GM21390 (cell line): ENCODE measurements at regions not wholly inside any gene's neighbourhood (a gene's known extent, or its start where the extent isn't known, plus 50 kb on each side); places are given as distances from the start of the nearest gene placed in this dataset.
"Not testable (repeated sequence)": the region's sequence is repeated elsewhere in the genome, so short reads cannot be mapped to it uniquely, and the experiment has no call there.

Source experiments
- ATAC-seq: cut with Tn5 transposase; IDR thresholded peaks from one replicate; pipeline ENCODE4 v1.9.1; 2021; ENCODE audit not compliant: unreplicated experiment

- ATAC-seq = no peak
Observed at GRCh38 chr5:85388770-85389169, 1004.1 kb upstream of the EDIL3 start.

GRCh38 chr5:85392309-85392708 lies 1007.6 kb upstream of the EDIL3 start:
- not testable (repeated sequence) for ATAC-seq

GRCh38 chr5:85395526-85395925 lies 1010.8 kb upstream of the EDIL3 start:
- ATAC-seq = no peak

- no peak for ATAC-seq
Observed at GRCh38 chr5:85397451-85397850, 1012.8 kb upstream of the EDIL3 start.

- no peak for ATAC-seq
Observed at GRCh38 chr5:85428426-85428934, 1043.8 kb upstream of the EDIL3 start.

GRCh38 chr5:85431726-85432125 lies 1047.0 kb upstream of the EDIL3 start:
- ATAC-seq = not testable (repeated sequence)

- no peak for ATAC-seq
Observed at GRCh38 chr5:85441156-85441555, 1056.5 kb upstream of the EDIL3 start.

- no peak for ATAC-seq
Observed at GRCh38 chr5:85441853-85442252, 1057.2 kb upstream of the EDIL3 start.

GRCh38 chr5:85452322-85453025 lies 1067.8 kb upstream of the EDIL3 start:
- ATAC-seq = no peak

- ATAC-seq = no peak
Observed at GRCh38 chr5:85453026-85453349, 1068.3 kb upstream of the EDIL3 start.

- no peak for ATAC-seq
Observed at GRCh38 chr5:85458319-85458718, 1073.6 kb upstream of the EDIL3 start.

- ATAC-seq = no peak
Observed at GRCh38 chr5:85462957-85463356, 1078.3 kb upstream of the EDIL3 start.

- ATAC-seq = no peak
Observed at GRCh38 chr5:85466423-85466822, 1081.7 kb upstream of the EDIL3 start.

- ATAC-seq = no peak
Observed at GRCh38 chr5:85472749-85473148, 1088.1 kb upstream of the EDIL3 start.

- ATAC-seq = not testable (repeated sequence)
Observed at GRCh38 chr5:85475151-85475550, 1090.5 kb upstream of the EDIL3 start.

- ATAC-seq = no peak
Observed at GRCh38 chr5:85476617-85477016, 1091.9 kb upstream of the EDIL3 start.

- ATAC-seq = no peak
Observed at GRCh38 chr5:85479849-85480248, 1095.2 kb upstream of the EDIL3 start.

- no peak for ATAC-seq
Observed at GRCh38 chr5:85484982-85485574, 1100.4 kb upstream of the EDIL3 start.

GRCh38 chr5:85488295-85488694 lies 1103.6 kb upstream of the EDIL3 start:
- ATAC-seq = no peak

GRCh38 chr5:85500869-85501268 lies 1116.2 kb upstream of the EDIL3 start:
- ATAC-seq = no peak

- ATAC-seq = no peak
Observed at GRCh38 chr5:85512896-85513295, 1104.8 kb upstream of the COX7C start.

GRCh38 chr5:85515588-85515987 lies 1102.2 kb upstream of the COX7C start:
- ATAC-seq = no peak

- ATAC-seq = no peak
Observed at GRCh38 chr5:85517386-85517785, 1100.4 kb upstream of the COX7C start.
